Lower leg skin (tissue), 4 donors: ENCODE measurements at regions not wholly inside any gene's neighbourhood (a gene's known extent, or its start where the extent isn't known, plus 50 kb on each side); places are given as distances from the start of the nearest gene placed in this dataset.

Source experiments
- DNase-seq, 2 donors: peaks; one replicate each; pipeline ENCODE4 v3.0.0-alpha.2; 2019; ENCODE audit warnings: low spot score in 2 of 2
- H3K4me3 ChIP-seq: fragments of 200-600 bp; sonication (generic); 2 replicates; pipeline ENCODE4 v1.5.1; 2017; ENCODE audit warnings: mild to moderate bottlenecking, low read depth; ENCODE audit not compliant: poor library complexity, severe bottlenecking
- POLR2A ChIP-seq, 2 donors: fragments of 450-650 bp; IDR thresholded peaks; one replicate each; pipeline ENCODE4 v1.6.1; 2016 to 2017; ENCODE audit warnings: antibody characterized with exemption in 2 of 2, mild to moderate bottlenecking in 1 of 2, moderate library complexity in 1 of 2
- WGBS, 2 donors: methylation state at CpG; one replicate each; pipeline ENCODE4 v1.1.5; 2018; 5-methylcytosine and 5-hydroxymethylcytosine counted together
- intact Hi-C: fragments of 100-400 bp; cut with DNase I; formaldehyde crosslinking; loops from one replicate; pipeline ENCODE4 v1.15.0; 2023; ENCODE audit warnings: low total_unique reads
- TF ChIP-seq, protein P1 (sequence below), 3 donors: fragments of 450-650 bp; IDR thresholded peaks; one replicate each; pipeline ENCODE4 v1.5.1; 2016; ENCODE audit warnings: antibody characterized with exemption in 3 of 3, mild to moderate bottlenecking in 3 of 3, moderate library complexity in 2 of 3

DNA sequence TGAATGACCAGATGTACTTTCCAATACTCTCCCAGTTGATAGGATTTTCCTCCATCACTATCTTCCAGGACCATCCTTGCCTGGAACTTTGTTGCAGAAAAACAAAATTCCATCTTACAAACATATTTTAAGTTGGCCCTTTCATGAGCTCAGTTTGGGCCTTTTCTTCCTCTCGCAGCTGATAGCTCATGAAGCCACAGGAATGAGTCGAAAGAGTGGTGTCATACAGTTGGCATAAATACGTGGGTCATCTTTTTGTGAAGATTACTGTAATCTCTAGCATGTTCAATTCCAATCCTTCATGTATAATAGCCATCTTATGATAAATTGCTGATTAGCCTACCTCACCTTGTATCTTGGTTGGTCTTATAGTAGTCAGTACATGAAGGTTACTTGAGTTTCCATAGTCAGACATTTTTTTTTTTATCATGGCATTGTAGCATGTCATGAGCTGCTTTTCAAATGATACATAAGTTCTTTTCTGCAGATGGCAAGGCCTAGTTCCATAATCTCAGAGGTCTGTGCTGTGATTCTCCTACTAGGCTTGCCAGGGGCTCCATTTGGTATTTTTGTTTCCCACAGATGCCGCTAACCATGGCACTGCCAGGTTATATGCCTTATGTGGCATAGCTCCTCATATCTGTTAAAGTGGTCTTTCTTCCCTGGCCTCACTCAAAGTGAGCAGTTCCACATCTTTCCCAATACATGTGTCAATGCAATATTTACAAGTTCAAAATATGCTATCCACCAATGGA is 380.6 kb upstream of the DCN start:
- TF ChIP-seq, protein P1, sequence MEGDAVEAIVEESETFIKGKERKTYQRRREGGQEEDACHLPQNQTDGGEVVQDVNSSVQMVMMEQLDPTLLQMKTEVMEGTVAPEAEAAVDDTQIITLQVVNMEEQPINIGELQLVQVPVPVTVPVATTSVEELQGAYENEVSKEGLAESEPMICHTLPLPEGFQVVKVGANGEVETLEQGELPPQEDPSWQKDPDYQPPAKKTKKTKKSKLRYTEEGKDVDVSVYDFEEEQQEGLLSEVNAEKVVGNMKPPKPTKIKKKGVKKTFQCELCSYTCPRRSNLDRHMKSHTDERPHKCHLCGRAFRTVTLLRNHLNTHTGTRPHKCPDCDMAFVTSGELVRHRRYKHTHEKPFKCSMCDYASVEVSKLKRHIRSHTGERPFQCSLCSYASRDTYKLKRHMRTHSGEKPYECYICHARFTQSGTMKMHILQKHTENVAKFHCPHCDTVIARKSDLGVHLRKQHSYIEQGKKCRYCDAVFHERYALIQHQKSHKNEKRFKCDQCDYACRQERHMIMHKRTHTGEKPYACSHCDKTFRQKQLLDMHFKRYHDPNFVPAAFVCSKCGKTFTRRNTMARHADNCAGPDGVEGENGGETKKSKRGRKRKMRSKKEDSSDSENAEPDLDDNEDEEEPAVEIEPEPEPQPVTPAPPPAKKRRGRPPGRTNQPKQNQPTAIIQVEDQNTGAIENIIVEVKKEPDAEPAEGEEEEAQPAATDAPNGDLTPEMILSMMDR (IDR thresholded peaks at IDR 0.05) = no peak
- TF ChIP-seq POLR2A (IDR thresholded peaks at IDR 0.05) = no peak
- 97% methylated on average over 4 of the region's 4 CpGs for WGBS, 2 donors
- intact Hi-C loops = no loop called here
- H3K4me3 ChIP-seq = no peak overlapping the region
- DNase-seq = no peak

DNA sequence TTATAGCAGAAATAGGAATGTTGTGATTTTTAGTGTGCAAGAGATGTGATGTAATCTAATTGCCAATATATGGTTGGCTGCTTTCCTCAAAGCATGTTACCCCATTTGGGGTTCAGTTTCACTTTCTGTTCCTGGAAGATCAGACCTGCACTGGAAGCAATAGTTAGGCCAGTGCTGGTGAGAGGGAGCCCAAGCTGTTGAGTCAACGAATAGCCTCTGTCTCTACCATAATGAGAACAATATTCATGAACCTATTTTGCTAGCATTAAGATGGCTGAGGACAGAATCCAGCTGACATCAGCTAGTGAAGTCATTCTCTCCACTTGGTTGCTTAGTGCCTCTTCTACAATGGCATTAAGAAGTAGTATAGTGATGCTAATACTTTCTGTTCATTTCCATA is 379.9 kb upstream of the DCN start:
- no peak for DNase-seq
- no peak overlapping the region for H3K4me3 ChIP-seq
- intact Hi-C loops = no loop called here
- WGBS, 2 donors = 52 to 69% methylated on average over 1 of the region's 1 CpG
- no peak for TF ChIP-seq POLR2A (IDR thresholded peaks at IDR 0.05)
- TF ChIP-seq, protein P1 (IDR thresholded peaks at IDR 0.05) = no peak

DNA sequence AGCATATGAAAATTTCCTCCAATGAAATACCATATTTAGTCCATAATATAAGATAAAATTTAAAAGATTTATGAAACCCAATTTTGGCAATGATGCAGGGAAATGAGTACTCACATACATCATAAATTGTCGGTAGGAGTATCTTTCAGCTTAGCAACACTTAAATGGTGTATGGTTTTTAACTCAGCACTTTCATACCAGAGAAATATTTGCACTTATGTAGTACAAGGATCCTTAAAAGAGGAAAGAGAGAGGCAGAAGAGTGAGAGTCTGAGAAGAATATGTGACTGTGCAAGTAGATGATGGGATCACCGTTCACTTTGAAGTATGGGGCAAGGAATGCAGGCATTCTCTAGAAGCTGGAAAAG is 379.3 kb upstream of the DCN start:
- TF ChIP-seq, protein P1 (IDR thresholded peaks at IDR 0.05) = no peak
- TF ChIP-seq POLR2A (IDR thresholded peaks at IDR 0.05) = no peak
- intact Hi-C loops = no loop called here
- no peak overlapping the region for H3K4me3 ChIP-seq
- WGBS, 2 donors = 67 to 69% methylated on average over 2 of the region's 2 CpGs
- no peak for DNase-seq

DNA sequence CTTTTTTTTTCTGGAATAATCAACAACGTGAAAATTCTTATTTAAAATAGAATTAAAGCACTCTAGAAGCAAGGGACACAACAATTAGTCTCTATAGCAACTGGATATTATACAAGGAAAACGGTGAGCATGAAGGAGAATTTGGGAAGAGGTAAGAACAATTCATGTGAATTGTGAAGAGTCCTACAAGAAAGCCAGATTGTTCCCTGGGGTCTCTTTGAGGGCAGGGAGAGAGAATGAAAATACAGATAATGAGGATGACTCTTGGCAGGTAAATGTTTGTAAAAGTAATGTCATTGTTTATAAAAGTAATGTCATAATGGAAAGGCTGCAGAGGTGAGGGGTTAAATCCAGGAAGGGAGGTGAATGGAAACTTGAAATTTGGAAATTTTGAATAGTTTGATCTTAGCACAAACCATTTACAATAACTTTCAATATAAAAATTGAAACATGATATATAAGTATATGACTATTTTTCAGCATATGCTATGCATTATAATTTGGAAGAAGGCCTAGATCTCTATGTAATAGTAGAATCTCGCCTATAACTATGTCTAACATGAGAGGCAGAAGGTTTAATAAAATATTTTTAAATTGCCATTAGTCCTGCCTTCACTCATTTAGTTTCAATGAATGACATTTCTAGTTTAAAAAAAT is 378.8 kb upstream of the DCN start:
- intact Hi-C loops = no loop called here
- 69 to 79% methylated on average over 3 of the region's 3 CpGs for WGBS, 2 donors
- TF ChIP-seq, protein P1 (IDR thresholded peaks at IDR 0.05) = no peak
- no peak for TF ChIP-seq POLR2A (IDR thresholded peaks at IDR 0.05)
- DNase-seq = no peak
- no peak overlapping the region for H3K4me3 ChIP-seq

DNA sequence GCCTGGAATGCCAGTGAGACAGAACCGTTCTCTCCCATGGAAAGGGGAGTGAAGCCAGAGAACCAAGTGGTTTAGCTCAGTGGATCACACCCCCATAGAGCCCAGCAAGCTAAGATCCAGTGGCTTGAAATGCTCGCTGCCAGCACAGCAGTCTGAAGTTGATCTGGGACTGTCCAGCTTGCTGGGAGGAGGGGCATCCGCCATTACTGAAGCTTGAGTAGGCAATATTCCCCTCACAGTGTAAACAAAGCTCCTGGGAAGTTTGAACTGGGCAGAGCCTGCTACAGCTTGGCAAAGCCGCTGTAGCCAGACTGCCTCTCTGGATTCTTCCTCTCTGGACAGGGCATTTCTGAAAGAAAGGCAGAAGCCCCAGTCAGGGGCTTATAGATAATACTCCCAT is 374.3 kb upstream of the DCN start:
- 93 to 96% methylated on average over 4 of the region's 4 CpGs for WGBS, 2 donors
- no peak for DNase-seq
- intact Hi-C loops = no loop called here
- TF ChIP-seq POLR2A (IDR thresholded peaks at IDR 0.05) = no peak
- TF ChIP-seq, protein P1 (IDR thresholded peaks at IDR 0.05) = no peak
- H3K4me3 ChIP-seq = no peak overlapping the region
